DMS153 (cell line): ENCODE measurements at regions not wholly inside any gene's neighbourhood (a gene's known extent, or its start where the extent isn't known, plus 50 kb on each side); places are given as distances from the start of the nearest gene placed in this dataset.

Experiments
- DNase-seq: peaks from one replicate; lab custom pipeline; 2025; lab: John Stamatoyannopoulos, UW

DNA sequence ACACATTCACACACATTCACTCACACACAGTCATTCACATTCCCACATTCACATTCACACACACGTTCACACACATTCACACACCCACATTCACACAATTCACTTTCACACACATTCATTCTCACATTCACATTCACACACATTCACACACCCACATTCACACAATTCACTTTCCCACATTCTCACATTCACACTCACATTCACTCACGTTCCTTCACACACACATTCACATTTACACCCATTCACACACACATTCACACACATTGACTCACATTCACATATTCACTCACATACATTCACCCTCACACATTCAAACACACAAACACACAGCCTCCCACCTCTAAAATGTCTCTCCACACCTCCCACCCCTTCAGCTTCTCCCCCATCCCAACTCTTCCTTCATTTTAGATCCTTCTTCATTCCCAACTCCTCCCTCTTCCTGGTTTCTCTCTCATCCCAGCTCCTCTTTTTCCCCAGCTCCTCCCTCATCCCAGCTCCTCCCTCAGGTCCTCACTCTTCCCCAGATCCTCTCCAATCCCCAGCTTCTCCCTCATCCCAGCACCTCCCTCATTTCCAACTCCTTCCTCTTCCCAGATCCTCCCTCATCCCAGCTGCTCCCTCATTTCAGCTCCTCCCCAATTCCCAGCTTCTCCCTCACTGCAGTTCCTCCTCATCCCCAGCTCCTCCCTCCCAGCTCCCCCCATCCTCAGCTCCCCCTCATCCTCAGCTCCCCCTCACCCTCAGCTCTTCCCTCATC lies 111.0 kb downstream of the FAM53A start:
- DNase-seq, result no peak

GRCh38 chr4:1572521-1572920 lies 111.6 kb downstream of the FAM53A start:
- no peak for DNase-seq

GRCh38 chr4:1572010-1572385 lies 112.1 kb downstream of the FAM53A start:
- peak; percentile 28 for DNase-seq

DNA sequence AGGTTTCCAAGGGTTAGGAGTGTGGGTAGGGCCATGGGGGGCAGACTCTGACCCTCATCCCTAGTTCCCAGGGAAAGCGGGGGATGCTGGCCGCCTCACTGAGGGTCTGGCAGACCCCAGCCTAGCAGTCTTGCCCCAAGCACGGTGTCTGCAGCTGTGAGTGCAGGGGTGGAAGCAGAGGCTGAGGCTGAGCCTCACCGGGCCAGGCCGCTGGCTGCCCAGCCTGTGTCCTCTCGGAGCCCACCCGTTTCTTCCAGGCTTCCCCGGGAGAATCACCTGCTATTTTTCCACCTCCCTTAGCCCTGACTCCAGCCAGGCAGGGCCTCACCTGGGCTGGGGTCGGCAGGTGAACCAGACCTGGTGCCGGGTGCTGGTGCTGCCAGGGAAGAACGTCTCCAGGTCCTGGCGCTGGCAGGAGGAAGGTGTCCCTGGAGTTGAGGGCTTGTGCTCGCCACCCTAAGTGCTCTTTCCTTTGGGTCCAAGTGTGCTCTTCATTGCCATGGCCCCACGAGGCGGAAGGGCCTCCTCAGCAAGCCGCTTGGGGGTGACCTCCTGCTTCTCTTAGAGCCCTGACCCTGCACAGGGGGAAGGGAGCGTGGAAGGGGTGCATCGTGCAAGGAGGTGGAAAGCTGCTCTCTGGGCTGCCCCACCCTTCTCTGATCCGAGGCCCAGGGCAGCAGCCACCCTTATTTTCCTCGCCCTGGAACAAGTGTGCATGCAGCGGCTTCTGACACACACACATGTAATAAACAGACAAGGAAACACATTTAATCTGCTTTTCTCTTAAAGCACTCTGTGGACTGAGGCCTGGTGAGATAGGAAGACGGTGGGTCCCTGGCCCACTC lies 112.7 kb downstream of the FAM53A start:
- DNase-seq, result no peak

DNA sequence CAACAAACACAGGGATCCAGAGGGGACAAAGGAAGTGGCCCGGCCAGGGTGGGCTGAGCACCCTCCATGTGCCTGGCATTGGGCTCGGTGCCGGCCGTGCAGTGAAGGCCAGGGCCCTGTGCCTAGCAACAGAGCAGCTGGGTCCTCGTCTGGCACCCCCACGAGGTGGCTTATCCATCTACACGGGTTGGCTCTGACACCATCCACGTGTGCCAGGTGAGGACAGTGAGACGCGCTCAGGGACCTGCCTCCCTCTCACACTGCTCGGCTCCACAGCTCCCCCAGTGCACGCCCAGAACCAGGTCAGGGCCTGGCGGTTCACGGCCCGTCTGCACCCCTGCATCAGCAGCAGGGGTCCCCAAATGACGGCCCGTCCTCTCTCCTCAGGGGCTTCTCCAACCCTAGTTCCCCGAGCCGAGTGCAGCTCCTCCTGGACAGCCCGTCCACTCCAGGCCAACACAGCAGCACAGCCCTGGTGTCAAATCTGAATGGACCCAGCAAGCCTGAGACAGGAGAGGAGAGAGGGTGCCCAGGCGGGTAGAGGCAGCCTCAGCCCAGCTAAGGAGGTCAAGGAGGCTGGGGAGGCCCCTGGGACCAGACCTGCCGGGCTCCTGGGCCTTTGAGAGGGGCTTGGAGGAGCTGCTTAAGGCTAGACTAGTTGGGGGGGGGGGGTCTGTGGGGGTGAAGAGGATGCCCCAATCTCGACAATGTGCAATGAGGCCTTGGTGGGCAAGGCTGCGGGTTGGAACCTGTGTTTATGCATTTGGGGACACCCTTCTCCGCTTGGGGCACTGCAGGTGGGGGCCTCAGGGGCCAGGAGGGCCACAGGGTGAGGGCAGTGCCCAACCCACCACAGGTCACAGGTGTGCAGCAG lies 113.6 kb downstream of the FAM53A start:
- no peak for DNase-seq

GRCh38 chr4:1569461-1570151 lies 114.5 kb downstream of the FAM53A start:
- no peak for DNase-seq

- DNase-seq, result no peak
Measured at GRCh38 chr4:1568855-1569460, 115.2 kb downstream of the FAM53A start.

- DNase-seq, result no peak
Measured at GRCh38 chr4:1567808-1568581, 116.1 kb downstream of the FAM53A start.

DNA sequence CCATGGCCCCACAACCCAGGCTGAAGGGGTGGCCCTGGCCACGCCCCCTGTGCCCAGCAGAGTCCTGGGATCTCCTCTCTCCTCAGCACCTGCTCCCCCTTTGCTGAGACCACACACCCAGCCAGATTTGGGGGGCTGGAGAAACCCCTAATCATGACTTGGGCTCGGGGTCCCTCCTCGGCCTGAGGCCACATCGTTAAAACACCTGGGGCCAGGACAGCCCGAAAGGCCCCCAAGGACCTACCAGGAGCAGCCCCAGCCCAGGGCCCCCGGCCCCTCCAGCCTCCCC lies 116.7 kb downstream of the FAM53A start:
- DNase-seq, result no peak

DNA sequence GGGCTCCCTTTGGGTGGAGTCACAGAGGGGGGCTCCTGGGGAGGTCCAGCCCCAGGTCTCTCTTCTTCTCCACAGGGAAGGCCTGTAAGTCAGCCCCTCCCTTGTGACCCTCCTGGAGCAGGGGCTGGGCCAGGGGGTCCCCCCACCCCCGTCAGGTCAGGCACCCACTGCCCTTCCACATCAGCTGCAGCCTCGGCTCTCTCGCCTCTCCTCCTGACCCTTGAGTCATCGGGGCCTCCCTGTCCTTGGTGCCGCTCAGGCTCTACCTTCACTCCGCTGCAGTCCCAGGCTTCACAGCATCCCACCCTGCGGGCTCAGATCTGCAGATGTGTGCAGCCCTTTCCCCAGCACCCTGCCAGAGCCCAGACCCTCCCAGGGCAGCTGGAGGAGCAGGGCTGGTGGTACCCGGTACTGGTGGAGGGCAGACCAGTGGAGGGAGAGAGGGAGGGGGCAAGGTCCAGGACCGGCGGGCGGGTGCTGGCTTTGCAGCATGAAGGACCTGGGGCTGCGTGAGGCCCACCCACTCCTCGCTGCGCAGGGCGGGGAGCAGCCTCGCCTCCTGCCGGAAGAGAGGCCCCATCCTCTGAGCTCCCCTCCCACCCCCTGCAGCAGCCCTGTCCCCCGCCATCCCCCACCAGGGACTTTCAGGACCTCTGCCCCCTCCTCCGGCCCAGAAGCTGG lies 117.1 kb downstream of the FAM53A start:
- DNase-seq, result no peak

DNA sequence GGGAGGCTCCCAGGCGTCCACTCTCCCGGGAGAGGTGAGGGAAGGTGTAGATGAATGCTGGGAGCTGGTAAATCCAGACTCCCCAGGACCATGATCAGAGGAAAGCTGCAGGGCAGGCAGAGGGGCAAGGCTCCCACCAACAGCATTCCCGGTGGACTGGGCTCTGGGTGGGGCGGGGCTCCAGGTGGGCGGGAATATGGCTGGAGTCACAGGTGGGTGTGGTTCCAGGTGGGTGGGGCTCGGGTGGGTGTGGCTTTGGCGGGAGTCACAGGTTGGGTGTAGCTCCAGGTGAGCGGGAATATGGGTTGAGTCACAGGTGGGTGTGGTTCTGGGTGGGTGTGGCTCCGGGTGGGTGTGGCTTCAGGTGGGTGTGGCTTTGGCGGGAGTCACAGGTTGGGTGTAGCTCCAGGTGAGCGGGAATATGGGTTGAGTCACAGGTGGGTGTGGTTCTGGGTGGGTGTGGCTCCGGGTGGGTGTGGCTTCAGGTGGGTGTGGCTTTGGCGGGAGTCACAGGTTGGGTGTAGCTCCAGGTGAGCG lies 117.7 kb downstream of the FAM53A start:
- DNase-seq, result peak; percentile 40

DNA sequence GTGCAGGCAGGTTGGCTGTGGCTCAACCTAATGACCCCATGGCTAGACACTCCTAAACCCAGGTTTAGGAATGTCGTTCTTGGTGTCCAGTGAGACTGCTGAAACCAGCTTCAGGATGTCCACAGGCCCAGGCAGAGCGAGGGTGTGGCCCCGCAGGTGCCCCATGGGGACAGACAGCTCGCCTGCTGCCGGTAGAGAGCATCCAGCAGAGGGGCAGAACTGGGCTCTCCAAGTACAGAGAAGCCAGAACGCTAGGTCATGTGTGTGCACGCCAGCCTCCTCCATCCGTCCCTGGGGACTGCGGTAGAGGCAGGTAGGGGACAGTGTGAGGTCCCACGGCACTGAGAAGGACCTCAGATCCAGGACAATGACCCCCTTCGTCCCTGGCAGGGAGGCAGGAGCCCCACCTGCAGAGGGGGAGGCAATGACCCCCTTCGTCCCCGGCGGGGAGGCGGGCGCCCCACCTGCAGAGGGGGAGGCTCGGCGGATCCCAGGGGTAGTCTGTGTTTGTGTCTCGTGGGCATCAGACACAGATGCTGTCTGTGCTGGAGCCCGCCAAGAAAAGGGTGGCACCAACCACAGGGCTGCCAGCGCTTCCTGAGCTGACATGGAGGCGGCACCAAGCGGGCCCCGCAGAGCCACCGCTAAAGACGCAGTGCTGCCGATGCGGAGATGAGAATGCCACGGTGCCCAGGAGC lies 118.4 kb downstream of the FAM53A start:
- DNase-seq, result no peak

DNA sequence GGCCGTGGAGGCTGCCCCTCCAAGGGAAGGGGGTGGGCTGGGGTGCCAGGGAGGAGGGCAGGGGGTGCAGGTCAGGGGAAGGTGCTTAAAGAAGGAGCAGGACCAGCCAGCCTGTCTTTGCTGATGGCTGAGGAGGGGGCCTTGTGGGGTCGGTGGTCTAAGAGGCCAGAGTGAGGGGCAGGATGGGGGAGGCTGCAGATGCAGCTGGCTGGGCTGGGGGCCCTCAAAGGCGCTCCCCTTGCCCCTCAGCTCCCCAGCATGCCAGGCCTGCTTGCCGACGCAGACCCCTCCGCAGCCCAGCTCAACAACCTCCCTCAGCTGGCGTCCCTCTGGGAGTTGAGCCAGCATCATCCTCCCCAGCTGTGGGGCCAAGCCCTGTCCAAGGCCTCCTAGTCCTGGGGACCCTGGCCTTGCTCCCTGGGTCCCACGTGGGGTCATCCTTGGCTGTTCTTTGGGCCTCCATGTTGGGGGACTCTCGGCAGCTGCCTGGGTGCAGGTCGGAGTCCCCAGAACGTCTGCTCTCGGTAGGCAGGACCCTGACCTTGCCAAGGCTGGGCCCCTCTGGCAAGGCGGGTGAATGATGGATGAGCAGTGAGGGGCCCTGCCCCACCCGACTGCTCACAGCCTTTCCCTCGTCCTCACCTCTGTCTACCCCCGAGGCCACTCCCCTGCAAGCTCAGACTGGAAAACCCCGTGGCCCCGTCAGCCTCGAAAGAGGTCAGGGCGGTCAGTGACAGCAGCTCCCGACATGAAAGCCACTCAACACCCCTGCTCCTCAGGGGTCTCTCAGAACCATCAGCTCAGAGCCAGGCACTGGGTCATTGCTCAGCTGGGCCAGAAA lies 119.4 kb downstream of the FAM53A start:
- no peak for DNase-seq

GRCh38 chr4:1563768-1564485 lies 120.2 kb downstream of the FAM53A start:
- no peak for DNase-seq

DNA sequence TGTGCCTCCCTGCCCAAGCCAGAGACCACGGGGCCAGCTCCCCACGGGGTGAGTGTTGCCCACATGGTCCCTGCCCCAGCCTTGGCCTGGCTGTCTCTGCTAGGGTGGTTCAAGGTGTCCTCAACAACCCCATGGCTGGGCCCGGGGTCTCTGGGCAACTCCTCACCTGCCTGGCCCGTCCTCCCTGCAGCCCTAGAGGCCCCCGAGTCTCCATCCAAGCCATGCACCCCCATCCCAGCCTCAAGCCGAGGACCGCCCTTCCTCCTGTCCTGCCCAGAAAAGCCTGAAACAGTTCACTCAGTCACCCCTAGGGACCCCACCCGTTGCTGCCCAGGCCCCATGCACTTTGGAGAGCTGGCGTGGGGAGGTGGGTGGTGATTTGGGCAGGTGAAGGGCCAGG lies 120.9 kb downstream of the FAM53A start:
- DNase-seq, result no peak

- DNase-seq, result no peak
Measured at GRCh38 chr4:1562771-1563170, 121.3 kb downstream of the FAM53A start.

GRCh38 chr4:1562371-1562770 lies 121.7 kb downstream of the FAM53A start:
- no peak for DNase-seq
